HCT116 (cell line): ENCODE measurements at regions not wholly inside any gene's neighbourhood (a gene's known extent, or its start where the extent isn't known, plus 50 kb on each side); places are given as distances from the start of the nearest gene placed in this dataset.

ENCODE experiments used
- ATAC-seq: fragments of 200-7000 bp; cut with Tn5 transposase; 2 replicates; pipeline ENCODE4 v1.9.1; 2020; ENCODE audit warnings: mild to moderate bottlenecking, moderate library complexity
- BruUV-seq: library from RNA; stranded (reverse); fragments of 400-500 nt; replicated peaks from 2 replicates; lab custom pipeline; 2021; lab: Mats Ljungman, UMichigan
- CTCF ChIA-PET: fragments of 300-600 bp; sonication (Branson Sonifier 250); formaldehyde crosslinking; loops from one replicate; lab custom pipeline; 2021; ENCODE audit warnings: antibody characterized with exemption; lab: Charles Lee
- POLR2A ChIA-PET: fragments of 300-600, 350-600 bp; sonication (Branson Sonifier 250); formaldehyde crosslinking; loops from one replicate; lab custom pipeline; 2021; ENCODE audit warnings: antibody characterized with exemption; lab: Charles Lee
- RAD21 ChIA-PET, 2 experiments: fragments of 300-600 bp; sonication (Branson Sonifier 250); formaldehyde crosslinking; loops; one replicate each; lab custom pipeline; 2023; ENCODE audit warnings: low total read pairs in 2 of 2; ENCODE audit not compliant: uncharacterized antibody in 2 of 2, unreplicated experiment in 2 of 2, low non-redundant PET in 1 of 2; lab: Charles Lee
- DNase-seq: peaks from one replicate; pipeline ENCODE4 v3.0.0-alpha.2; 2010; ENCODE audit warnings: low read depth, low spot score
- H2AFZ ChIP-seq: fragments of 200-600 bp; shearing (Covaris generic), sonication (generic); 2 replicates; pipeline ENCODE4 v1.6.1; 2017; ENCODE audit warnings: low read depth, mixed run types, mixed read lengths, antibody characterized with exemption, low read length; ENCODE audit not compliant: poor library complexity, severe bottlenecking
- H3K27ac ChIP-seq: 2 replicates; pipeline ENCODE4 v1.5.1; 2012; ENCODE audit warnings: low read depth, low read length
- H3K27me3 ChIP-seq: fragments of 200-600 bp; sonication (generic); 2 replicates; pipeline ENCODE4 v1.6.1; 2016; ENCODE audit warnings: mixed run types, low read length, mixed read lengths; ENCODE audit not compliant: insufficient read depth
- H3K36me3 ChIP-seq, 2 experiments: fragments of 200-500 bp in 1 of 2; fragments of 200-600 bp in 1 of 2; sonication (Bioruptor generic) in 1 of 2; sonication (generic) in 1 of 2; 2 replicates each; pipeline versions ENCODE4 v1.5.1 to v1.6.1; 2014 to 2016; ENCODE audit warnings: low read length in 2 of 2, inconsistent platforms in 1 of 2, mixed read lengths in 1 of 2, mixed run types in 1 of 2; ENCODE audit not compliant: insufficient read depth in 2 of 2, control insufficient read depth in 1 of 2
- H3K4me1 ChIP-seq, 2 experiments: fragments of 200-600 bp in 1 of 2; sonication (generic) in 1 of 2; 2 replicates each; pipeline versions ENCODE4 v1.5.1 to v1.6.1; 2012 to 2017; ENCODE audit warnings: low read length in 2 of 2, inconsistent platforms in 1 of 2, mild to moderate bottlenecking in 1 of 2, mixed read lengths in 1 of 2, mixed run types in 1 of 2, moderate library complexity in 1 of 2; ENCODE audit not compliant: insufficient read depth in 2 of 2, control insufficient read depth in 1 of 2
- H3K4me2 ChIP-seq: fragments of 200-600 bp; sonication (generic); 2 replicates; pipeline ENCODE4 v1.6.1; 2017; ENCODE audit warnings: mixed run types, low read length, mixed read lengths
- H3K4me3 ChIP-seq, 2 experiments: fragments of 200-600 bp in 1 of 2; sonication (generic) in 1 of 2; replicated peaks in 1 of 2; 2 replicates each; pipeline ENCODE4 v1.5.1; 2011 to 2016; ENCODE audit warnings: low read length in 2 of 2, control low read depth in 1 of 2, low read depth in 1 of 2, mild to moderate bottlenecking in 1 of 2, mixed read lengths in 1 of 2, mixed run types in 1 of 2
- H3K79me2 ChIP-seq: fragments of 200-600 bp; sonication (generic); 2 replicates; pipeline ENCODE4 v1.6.1; 2017; ENCODE audit warnings: mild to moderate bottlenecking, mixed run types, low read length, moderate library complexity, mixed read lengths; ENCODE audit not compliant: insufficient read depth
- H3K9ac ChIP-seq: fragments of 200-600 bp; sonication (generic); 2 replicates; pipeline ENCODE4 v1.6.1; 2016; ENCODE audit warnings: low read length, mixed read lengths
- H3K9me2 ChIP-seq: fragments of 200-600 bp; sonication (generic), shearing (Covaris generic); 2 replicates; pipeline ENCODE4 v1.6.1; 2017; ENCODE audit warnings: mixed run types, mild to moderate bottlenecking, moderate library complexity; ENCODE audit not compliant: insufficient read depth
- H3K9me3 ChIP-seq, 2 experiments: fragments of 200-500 bp in 1 of 2; fragments of 200-600 bp in 1 of 2; sonication (Bioruptor generic) in 1 of 2; sonication (generic) in 1 of 2; 2 replicates each; pipeline ENCODE4 v1.6.1; 2014 to 2017; ENCODE audit warnings: low read length in 2 of 2, mixed read lengths in 2 of 2, inconsistent platforms in 1 of 2, low read depth in 1 of 2, mild to moderate bottlenecking in 1 of 2, mixed run types in 1 of 2, moderate library complexity in 1 of 2; ENCODE audit not compliant: control insufficient read depth in 1 of 2, insufficient read depth in 1 of 2
- H4K20me1 ChIP-seq: fragments of 200-600 bp; sonication (generic), shearing (Covaris generic); 2 replicates; pipeline ENCODE4 v1.6.1; 2017; ENCODE audit warnings: mixed run types, mild to moderate bottlenecking, moderate library complexity; ENCODE audit not compliant: insufficient read depth
- CBX3 ChIP-seq: IDR thresholded peaks from 2 replicates; pipeline ENCODE4 v1.6.1; 2012; ENCODE audit warnings: low read depth
- ELF1 ChIP-seq: IDR thresholded peaks from 2 replicates; pipeline ENCODE4 v1.6.1; 2012; ENCODE audit warnings: low read depth, borderline replicate concordance
- EZH2phosphoT487 ChIP-seq: fragments of 200-600 bp; IDR thresholded peaks from 2 replicates; pipeline ENCODE4 v1.6.1; 2018; ENCODE audit warnings: antibody characterized with exemption, borderline replicate concordance
- FOSL1 ChIP-seq: IDR thresholded peaks from 2 replicates; pipeline ENCODE4 v1.6.1; 2012; ENCODE audit warnings: low read depth
- JUND ChIP-seq: IDR thresholded peaks from 2 replicates; pipeline ENCODE4 v1.6.1; 2012
- REST ChIP-seq: IDR thresholded peaks from 2 replicates; pipeline ENCODE4 v1.6.1; 2012; ENCODE audit warnings: low read depth
- TCF7L2 ChIP-seq: IDR thresholded peaks from 2 replicates; pipeline ENCODE4 v1.7.0; 2011; ENCODE audit warnings: borderline replicate concordance, inconsistent platforms; ENCODE audit not compliant: insufficient read depth, insufficient read length; ENCODE audit errors: extremely low read depth
- intact Hi-C: fragments of 100-400 bp; cut with micrococcal nuclease; formaldehyde crosslinking; loops from 2 replicates; pipeline ENCODE4 v1.10.0; 2022

GRCh38 chr5:145683431-145683830 lies 151.7 kb downstream of the PRELID2 start:
- no peaks in the 10 kb centered on the region for H3K27me3 ChIP-seq
- H3K9me2 ChIP-seq = no peaks in the 10 kb centered on the region
- no peak for ATAC-seq
- H2AFZ ChIP-seq = no peak overlapping the region
- H3K27ac ChIP-seq = no peak overlapping the region
- no peak for TF ChIP-seq ELF1
- TF ChIP-seq FOSL1 = no peak
- no peak for TF ChIP-seq JUND
- no peak for TF ChIP-seq TCF7L2
- TF ChIP-seq REST = no peak
- TF ChIP-seq EZH2phosphoT487 = no peak
- TF ChIP-seq CBX3 = no peak
- H4K20me1 ChIP-seq = no peaks in the 10 kb centered on the region
- no peaks in the 10 kb centered on the region; a peak in 1 of 4 replicates for H3K4me1 ChIP-seq
- POLR2A ChIA-PET = no interaction called here
- intact Hi-C loops = loop anchor here (5.0 to 10.0 kb wide), 2 partner anchors 129 to 1479 kb away; no protein-coding TSS in a partner anchor
- no peak overlapping the region for H3K9ac ChIP-seq
- DNase-seq = no peak
- BruUV-seq = no TSS peak
- no peak overlapping the region for H3K4me3 ChIP-seq
- no peak overlapping the region for H3K4me2 ChIP-seq
- no peaks in the 10 kb centered on the region for H3K79me2 ChIP-seq
- CTCF ChIA-PET = interaction anchor here (2.5 kb wide), 1 partner anchor 14 kb away, joined by 9 read pairs; no protein-coding TSS in a partner anchor
- no peaks in the 10 kb centered on the region for H3K36me3 ChIP-seq
- RAD21 ChIA-PET = no interaction called here
- H3K9me3 ChIP-seq = no peaks in the 10 kb centered on the region
